H9 (cell line): ENCODE measurements at regions not wholly inside any gene's neighbourhood (a gene's known extent, or its start where the extent isn't known, plus 50 kb on each side); places are given as distances from the start of the nearest gene placed in this dataset.

Source experiments
- DNase-seq: peaks from one replicate; pipeline ENCODE4 v3.0.0-alpha.2; 2017
- H2AFZ ChIP-seq: one replicate; pipeline ENCODE4 v1.6.1; 2013; ENCODE audit warnings: mild to moderate bottlenecking, low read length, control low read depth, moderate library complexity
- H2AK5ac ChIP-seq: 2 replicates; pipeline ENCODE4 v1.6.1; 2013; ENCODE audit warnings: low read length, control low read depth, mixed read lengths; ENCODE audit not compliant: insufficient read length
- H2BK120ac ChIP-seq: one replicate; pipeline ENCODE4 v1.6.1; 2013; ENCODE audit warnings: low read depth, mild to moderate bottlenecking, low read length, control low read depth, inconsistent platforms; ENCODE audit not compliant: poor library complexity, severe bottlenecking
- H2BK12ac ChIP-seq: 2 replicates; pipeline ENCODE4 v1.6.1; 2013; ENCODE audit warnings: low read length, control low read depth, mixed read lengths, low read depth; ENCODE audit not compliant: insufficient read length
- H2BK15ac ChIP-seq: 2 replicates; pipeline ENCODE4 v1.6.1; 2013; ENCODE audit warnings: low read depth, low read length, control low read depth
- H2BK20ac ChIP-seq: one replicate; pipeline ENCODE4 v1.6.1; 2013; ENCODE audit warnings: low read depth, mild to moderate bottlenecking, low read length, control low read depth, inconsistent platforms; ENCODE audit not compliant: poor library complexity, severe bottlenecking
- H2BK5ac ChIP-seq: 2 replicates; pipeline ENCODE4 v1.6.1; 2013; ENCODE audit warnings: low read length, control low read depth, mixed read lengths; ENCODE audit not compliant: insufficient read length
- H3K14ac ChIP-seq: 2 replicates; pipeline ENCODE4 v1.6.1; 2013; ENCODE audit warnings: low read length, control low read depth; ENCODE audit not compliant: insufficient read depth
- H3K18ac ChIP-seq: 2 replicates; pipeline ENCODE4 v1.6.1; 2013; ENCODE audit warnings: low read depth, mild to moderate bottlenecking, mixed read lengths, low read length, control low read depth; ENCODE audit not compliant: insufficient read length
- H3K23ac ChIP-seq: 2 replicates; pipeline ENCODE4 v1.6.1; 2013; ENCODE audit warnings: low read length, control low read depth, mixed read lengths, low read depth; ENCODE audit not compliant: insufficient read length
- H3K23me2 ChIP-seq: 2 replicates; pipeline ENCODE4 v1.6.1; 2013; ENCODE audit warnings: low read depth, mild to moderate bottlenecking, mixed read lengths, low read length, control low read depth; ENCODE audit not compliant: insufficient read length, poor library complexity, severe bottlenecking
- H3K27ac ChIP-seq: 2 replicates; pipeline ENCODE4 v1.5.1; 2013; ENCODE audit warnings: low read length, control low read depth, mixed read lengths, low read depth; ENCODE audit not compliant: insufficient read length
- H3K27me3 ChIP-seq: 2 replicates; pipeline ENCODE4 v1.6.1; 2013; ENCODE audit warnings: low read length, control low read depth, inconsistent platforms; ENCODE audit not compliant: insufficient read depth
- H3K4ac ChIP-seq: 2 replicates; pipeline ENCODE4 v1.6.1; 2013; ENCODE audit warnings: low read depth, mild to moderate bottlenecking, control low read depth, inconsistent platforms, low read length, moderate library complexity
- H3K4me1 ChIP-seq: 2 replicates; pipeline ENCODE4 v1.6.1; 2013; ENCODE audit warnings: low read length, control low read depth, inconsistent platforms; ENCODE audit not compliant: insufficient read depth
- H3K4me2 ChIP-seq: 2 replicates; pipeline ENCODE4 v1.6.1; 2013; ENCODE audit warnings: low read length, control low read depth, mixed read lengths; ENCODE audit not compliant: insufficient read length, insufficient read depth
- H3K56ac ChIP-seq: 2 replicates; pipeline ENCODE4 v1.6.1; 2013; ENCODE audit warnings: low read depth, mild to moderate bottlenecking, mixed read lengths, low read length, control low read depth; ENCODE audit not compliant: insufficient read length
- H3K79me1 ChIP-seq: 2 replicates; pipeline ENCODE4 v1.6.1; 2013; ENCODE audit warnings: low read depth, mild to moderate bottlenecking, moderate library complexity, low read length, control low read depth, inconsistent platforms; ENCODE audit not compliant: insufficient read depth, poor library complexity, severe bottlenecking
- H3K79me2 ChIP-seq: 2 replicates; pipeline ENCODE4 v1.6.1; 2013; ENCODE audit warnings: low read length, control low read depth, inconsistent platforms; ENCODE audit not compliant: insufficient read depth
- H3K9ac ChIP-seq: 2 replicates; pipeline ENCODE4 v1.6.1; 2013; ENCODE audit warnings: low read length, control low read depth, mixed read lengths; ENCODE audit not compliant: insufficient read length; ENCODE audit errors: extremely low read depth
- H3K9me3 ChIP-seq: one replicate; pipeline ENCODE4 v1.6.1; 2013; ENCODE audit warnings: low read depth, low read length, inconsistent platforms; ENCODE audit not compliant: control insufficient read depth
- H3T11ph ChIP-seq: one replicate; pipeline ENCODE4 v1.6.1; 2013; ENCODE audit warnings: mild to moderate bottlenecking, low read length, control low read depth, inconsistent platforms
- H4K20me1 ChIP-seq: one replicate; pipeline ENCODE4 v1.6.1; 2013; ENCODE audit not compliant: control insufficient read depth, insufficient read length, insufficient read depth
- H4K5ac ChIP-seq: 2 replicates; pipeline ENCODE4 v1.6.1; 2013; ENCODE audit warnings: low read depth, mild to moderate bottlenecking, mixed read lengths, low read length, control low read depth; ENCODE audit not compliant: insufficient read length
- H4K8ac ChIP-seq: replicated peaks from 2 replicates; pipeline ENCODE4 v1.6.1; 2013; ENCODE audit warnings: low read length, control low read depth, mixed read lengths, low read depth; ENCODE audit not compliant: insufficient read length
- H4K91ac ChIP-seq: 2 replicates; pipeline ENCODE4 v1.6.1; 2013; ENCODE audit warnings: low read depth, mild to moderate bottlenecking, moderate library complexity, mixed read lengths, low read length, control low read depth; ENCODE audit not compliant: insufficient read length
- H3K27ac Mint-ChIP-seq, 3 experiments: 2 replicates in 2 of 3; 3 replicates in 1 of 3; pipeline ENCODE4 v1.8.0; 2020 to 2021; ENCODE audit warnings: mixed read lengths in 3 of 3, mild to moderate bottlenecking in 1 of 3, moderate library complexity in 1 of 3
- H3K27me3 Mint-ChIP-seq: 2 replicates; pipeline ENCODE4 v1.8.0; 2021; ENCODE audit warnings: low read depth, mild to moderate bottlenecking, moderate library complexity, mixed read lengths
- H3K36me3 Mint-ChIP-seq, 3 experiments: 2 replicates in 2 of 3; 3 replicates in 1 of 3; pipeline ENCODE4 v1.8.0; 2020 to 2021; ENCODE audit warnings: low read depth in 3 of 3, mixed read lengths in 3 of 3; ENCODE audit not compliant: insufficient read depth in 1 of 3
- H3K4me1 Mint-ChIP-seq, 2 experiments: 2 replicates each; pipeline ENCODE4 v1.8.0; 2020; ENCODE audit warnings: mixed read lengths in 2 of 2
- H3K4me3 Mint-ChIP-seq, 2 experiments: 2 replicates in 1 of 2; 3 replicates in 1 of 2; pipeline ENCODE4 v1.8.0; 2020 to 2021; ENCODE audit warnings: mild to moderate bottlenecking in 2 of 2, mixed read lengths in 2 of 2, moderate library complexity in 1 of 2
- H3K9me3 Mint-ChIP-seq, 2 experiments: 2 replicates in 1 of 2; 3 replicates in 1 of 2; pipeline ENCODE4 v1.8.0; 2020; ENCODE audit warnings: mild to moderate bottlenecking in 2 of 2, mixed read lengths in 2 of 2, moderate library complexity in 1 of 2
- CTCF ChIP-seq: fragments of 200-600 bp; sonication (generic); conservative IDR thresholded peaks from 3 replicates; pipeline ENCODE4 v1.8.0; 2021; ENCODE audit warnings: antibody characterized with exemption, mild to moderate bottlenecking
- WGBS: extraction: QIAGEN DNeasy Blood & Tissue Kit; methylation state at CpG from one replicate; pipeline ENCODE4 v1.1.7; 2013; ENCODE audit warnings: missing lambda C conversion rate, low lambda C conversion rate, mixed read lengths; ENCODE audit not compliant: insufficient read length; ENCODE audit errors: extremely low coverage; 5-methylcytosine and 5-hydroxymethylcytosine counted together

GRCh38 chr2:21696900-21697299, 573.1 kb downstream of the TDRD15 start:
- H3K9me3 Mint-ChIP-seq: no peaks in the 10 kb centered on the region
- H3K4me3 Mint-ChIP-seq: no peak overlapping the region

More at GRCh38 chr2:21696900-21697299, 573.1 kb downstream of the TDRD15 start:
- no peak overlapping the region for H3T11ph ChIP-seq
- DNase-seq: no peak
- no peaks in the 10 kb centered on the region for H3K36me3 Mint-ChIP-seq
- H3K4me1 Mint-ChIP-seq: no peaks in the 10 kb centered on the region
- TF ChIP-seq CTCF: no peak
- H3K23me2 ChIP-seq: no peaks in the 10 kb centered on the region
- no peak overlapping the region for H4K8ac ChIP-seq
- H4K20me1 ChIP-seq: no peaks in the 10 kb centered on the region
- no peaks in the 10 kb centered on the region for H3K9me3 ChIP-seq
- no peak overlapping the region for H2BK20ac ChIP-seq
- H3K27ac Mint-ChIP-seq: no peak overlapping the region
- no CpG with 5 or more reads among the region's 4 CpGs for WGBS
- no peak overlapping the region for H3K27ac ChIP-seq
- H2AFZ ChIP-seq: no peak overlapping the region
- H3K18ac ChIP-seq: no peak overlapping the region
- no peak overlapping the region for H4K5ac ChIP-seq
- H3K27me3 Mint-ChIP-seq: no peaks in the 10 kb centered on the region
- no peak overlapping the region for H2AK5ac ChIP-seq
- no peak overlapping the region for H3K23ac ChIP-seq
- H3K14ac ChIP-seq: no peak overlapping the region
- no peak overlapping the region for H3K4me2 ChIP-seq
- no peak overlapping the region for H2BK12ac ChIP-seq
- H3K4me1 ChIP-seq: no peaks in the 10 kb centered on the region
- no peaks in the 10 kb centered on the region; the same call in 1 of the 2 replicates for H3K79me2 ChIP-seq
- H3K27me3 ChIP-seq: no peaks in the 10 kb centered on the region
- no peak overlapping the region for H2BK120ac ChIP-seq
- no peak overlapping the region for H4K91ac ChIP-seq
- H3K9ac ChIP-seq: no peak overlapping the region
- no peaks in the 10 kb centered on the region for H3K79me1 ChIP-seq
- no peak overlapping the region for H2BK15ac ChIP-seq
- H3K4ac ChIP-seq: no peak overlapping the region
- no peak overlapping the region for H2BK5ac ChIP-seq
- H3K56ac ChIP-seq: no peak overlapping the region
